Thyroid gland (tissue), 4 donors: ENCODE measurements at regions not wholly inside any gene's neighbourhood (a gene's known extent, or its start where the extent isn't known, plus 50 kb on each side); places are given as distances from the start of the nearest gene placed in this dataset.

ENCODE experiments used
- POLR2A ChIP-seq, 2 donors: fragments of 450-650 bp; IDR thresholded peaks; one replicate each; pipeline ENCODE4 v1.6.1; 2017; ENCODE audit warnings: antibody characterized with exemption in 2 of 2, mild to moderate bottlenecking in 2 of 2, moderate library complexity in 1 of 2
- TF ChIP-seq, protein P1 (sequence below), 6 experiments: fragments of 200-600 bp in 3 of 6; fragments of 450-650 bp in 3 of 6; sonication (generic) in 3 of 6; IDR thresholded peaks; one replicate each; pipeline ENCODE4 v1.5.1; 2016 to 2019; ENCODE audit warnings: antibody characterized with exemption in 6 of 6, mild to moderate bottlenecking in 2 of 6, inconsistent platforms in 1 of 6, moderate library complexity in 1 of 6

DNA sequence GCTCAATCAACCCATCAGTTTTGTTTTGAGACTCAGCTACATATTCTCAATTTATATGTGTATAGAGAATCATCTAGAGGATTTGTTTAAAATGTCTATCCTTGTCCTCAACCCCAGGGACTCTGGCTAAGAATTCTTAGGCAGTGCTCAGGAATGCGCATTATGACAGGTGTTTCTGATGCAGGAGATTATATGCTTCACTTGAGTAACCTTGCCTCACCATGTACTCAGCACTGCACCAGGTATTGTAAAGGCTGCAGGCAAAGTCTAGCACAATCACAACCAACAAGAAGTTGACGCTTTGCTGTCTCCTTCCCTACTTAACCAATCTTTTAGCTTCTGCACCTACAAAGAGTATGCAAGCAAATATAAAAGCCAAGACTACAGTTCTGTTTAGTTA lies 79.6 kb downstream of the LACC1 start:
- TF ChIP-seq POLR2A (IDR thresholded peaks at IDR 0.05): no peak
- TF ChIP-seq, protein P1, sequence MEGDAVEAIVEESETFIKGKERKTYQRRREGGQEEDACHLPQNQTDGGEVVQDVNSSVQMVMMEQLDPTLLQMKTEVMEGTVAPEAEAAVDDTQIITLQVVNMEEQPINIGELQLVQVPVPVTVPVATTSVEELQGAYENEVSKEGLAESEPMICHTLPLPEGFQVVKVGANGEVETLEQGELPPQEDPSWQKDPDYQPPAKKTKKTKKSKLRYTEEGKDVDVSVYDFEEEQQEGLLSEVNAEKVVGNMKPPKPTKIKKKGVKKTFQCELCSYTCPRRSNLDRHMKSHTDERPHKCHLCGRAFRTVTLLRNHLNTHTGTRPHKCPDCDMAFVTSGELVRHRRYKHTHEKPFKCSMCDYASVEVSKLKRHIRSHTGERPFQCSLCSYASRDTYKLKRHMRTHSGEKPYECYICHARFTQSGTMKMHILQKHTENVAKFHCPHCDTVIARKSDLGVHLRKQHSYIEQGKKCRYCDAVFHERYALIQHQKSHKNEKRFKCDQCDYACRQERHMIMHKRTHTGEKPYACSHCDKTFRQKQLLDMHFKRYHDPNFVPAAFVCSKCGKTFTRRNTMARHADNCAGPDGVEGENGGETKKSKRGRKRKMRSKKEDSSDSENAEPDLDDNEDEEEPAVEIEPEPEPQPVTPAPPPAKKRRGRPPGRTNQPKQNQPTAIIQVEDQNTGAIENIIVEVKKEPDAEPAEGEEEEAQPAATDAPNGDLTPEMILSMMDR (IDR thresholded peaks at IDR 0.05): no peak
